ENCODE measurements at regions not wholly inside any gene's neighbourhood (a gene's known extent, or its start where the extent isn't known, plus 50 kb on each side); places are given as distances from the start of the nearest gene placed in this dataset.
"Not testable (repeated sequence)": the region's sequence is repeated elsewhere in the genome, so short reads cannot be mapped to it uniquely, and the experiment has no call there.

DNA sequence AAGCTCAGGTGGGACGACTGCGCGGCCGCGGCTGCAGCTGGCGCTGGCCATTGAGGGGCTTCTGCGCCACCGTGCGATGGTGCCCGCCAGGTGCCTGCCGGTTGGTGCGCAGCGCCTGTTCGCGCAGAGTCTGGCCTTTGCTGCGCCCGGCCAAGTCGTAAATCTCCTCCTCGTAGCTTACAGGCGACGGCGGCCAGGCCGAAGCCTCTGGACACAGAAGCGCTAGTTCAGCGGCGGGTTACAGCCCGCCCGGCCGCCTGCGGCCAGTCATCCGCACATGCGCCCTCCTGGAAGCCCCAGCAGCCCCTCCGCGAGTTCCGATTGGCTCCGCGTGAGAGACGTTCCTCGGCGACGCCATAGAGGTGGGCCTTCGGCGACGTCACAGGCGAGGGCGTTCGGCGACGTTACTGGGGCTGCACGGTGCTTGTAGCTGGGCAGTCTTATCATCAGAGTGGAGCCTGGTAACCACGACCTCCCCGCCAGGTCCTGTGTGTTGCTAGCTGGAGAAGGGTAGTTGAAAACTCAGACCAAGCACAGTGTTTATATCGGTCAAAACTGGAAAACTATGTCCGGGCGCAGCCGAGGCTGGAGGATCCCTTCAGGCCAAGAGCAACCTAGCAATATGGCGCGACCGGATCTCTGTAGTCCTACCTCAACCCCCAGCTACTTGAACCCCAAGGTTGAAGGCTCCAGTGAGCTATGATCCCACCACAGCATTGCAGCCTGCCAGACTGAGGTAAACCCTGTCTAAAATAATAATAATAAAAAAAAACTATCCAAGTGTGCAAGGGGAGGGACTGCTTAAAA, 265.7 kb downstream of the OR4C45 start:
- no peak overlapping the region for H2AK5ac ChIP-seq (ENCODE audit: low read length)
- no peak overlapping the region for H3K9ac ChIP-seq (ENCODE audit: low read length)
- no peak overlapping the region for H2BK12ac ChIP-seq (ENCODE audit: low read length)
- no peak overlapping the region for H2AFZ ChIP-seq (ENCODE audit: insufficient read depth, low read length, poor library complexity)
- no peak overlapping the region for H3K23ac ChIP-seq (ENCODE audit: low read length)
- H2BK120ac ChIP-seq (ENCODE audit: insufficient read depth, low read length, poor library complexity), result no peak overlapping the region
- H3K4ac ChIP-seq (ENCODE audit: low read depth, low read length), result no peak overlapping the region
- peaks cover 30% of the 10 kb centered on the region for H3K9me3 ChIP-seq (ENCODE audit: insufficient read depth, low read depth, low read length)
- H3K79me2 ChIP-seq (ENCODE audit: control insufficient read depth, insufficient read depth, low read length, poor library complexity), result no peaks in the 10 kb centered on the region
- no peak overlapping the region for H2BK5ac ChIP-seq (ENCODE audit: low read depth, low read length, poor library complexity)
- peak; percentile 65 to 88 for DNase-seq
- H3K14ac ChIP-seq (ENCODE audit: low read length), result no peak overlapping the region
- no peaks in the 10 kb centered on the region for H3K36me3 ChIP-seq (ENCODE audit: control insufficient read depth in 1 of 2, insufficient read depth in 2 of 2, low read length in 2 of 2)
- no peaks in the 10 kb centered on the region for H3K79me1 ChIP-seq (ENCODE audit: low read length)
- H3K4me1 ChIP-seq (ENCODE audit: control insufficient read depth in 1 of 2, insufficient read depth in 2 of 2, low read length in 2 of 2), result no peaks in the 10 kb centered on the region
- H4K91ac ChIP-seq (ENCODE audit: low read depth, low read length), result no peak overlapping the region
- H4K12ac ChIP-seq (ENCODE audit: low read depth, low read length), result no peak overlapping the region
- H4K8ac ChIP-seq (ENCODE audit: low read depth, low read length), result no peak overlapping the region
- no peak overlapping the region for H3K4me2 ChIP-seq (ENCODE audit: low read length)
- no peak overlapping the region for H3K27ac ChIP-seq (ENCODE audit: low read depth, low read length)
- no peaks in the 10 kb centered on the region for H3K27me3 ChIP-seq (ENCODE audit: insufficient read depth, low read length)
- peak overlapping the region; percentile 56 for H3K4me3 ChIP-seq (ENCODE audit: low read depth, low read length)
- WGBS (ENCODE audit: extremely low coverage, insufficient coverage, insufficient read length), result no CpG with 5 or more reads among the region's 59 CpGs
- H3K18ac ChIP-seq (ENCODE audit: low read length), result no peak overlapping the region

GRCh38 chr11:50330723-50331122, 298.0 kb downstream of the OR4C45 start:
- H3K4ac ChIP-seq (ENCODE audit: low read depth, low read length); H2AFZ ChIP-seq (ENCODE audit: insufficient read depth, low read length, poor library complexity); H3K9me3 ChIP-seq (ENCODE audit: insufficient read depth, low read depth, low read length); H3K23ac ChIP-seq (ENCODE audit: low read length); H3K79me1 ChIP-seq (ENCODE audit: low read length); H3K4me1 ChIP-seq (ENCODE audit: control insufficient read depth in 1 of 2, insufficient read depth in 2 of 2, low read length in 2 of 2); H3K18ac ChIP-seq (ENCODE audit: low read length); H3K79me2 ChIP-seq (ENCODE audit: control insufficient read depth, insufficient read depth, low read length, poor library complexity); H3K9ac ChIP-seq (ENCODE audit: low read length); H3K4me2 ChIP-seq (ENCODE audit: low read length); H3K27ac ChIP-seq (ENCODE audit: low read depth, low read length); DNase-seq; H3K36me3 ChIP-seq (ENCODE audit: control insufficient read depth in 1 of 2, insufficient read depth in 2 of 2, low read length in 2 of 2); H2BK120ac ChIP-seq (ENCODE audit: insufficient read depth, low read length, poor library complexity); H4K12ac ChIP-seq (ENCODE audit: low read depth, low read length); H2BK12ac ChIP-seq (ENCODE audit: low read length); H3K4me3 ChIP-seq (ENCODE audit: low read depth, low read length); H3K14ac ChIP-seq (ENCODE audit: low read length); H4K91ac ChIP-seq (ENCODE audit: low read depth, low read length); H2AK5ac ChIP-seq (ENCODE audit: low read length); H2BK5ac ChIP-seq (ENCODE audit: low read depth, low read length, poor library complexity); H4K8ac ChIP-seq (ENCODE audit: low read depth, low read length); H3K27me3 ChIP-seq (ENCODE audit: insufficient read depth, low read length): not testable (repeated sequence)
- WGBS (ENCODE audit: extremely low coverage, insufficient coverage, insufficient read length), result no CpG with 5 or more reads among the region's 2 CpGs

DNA sequence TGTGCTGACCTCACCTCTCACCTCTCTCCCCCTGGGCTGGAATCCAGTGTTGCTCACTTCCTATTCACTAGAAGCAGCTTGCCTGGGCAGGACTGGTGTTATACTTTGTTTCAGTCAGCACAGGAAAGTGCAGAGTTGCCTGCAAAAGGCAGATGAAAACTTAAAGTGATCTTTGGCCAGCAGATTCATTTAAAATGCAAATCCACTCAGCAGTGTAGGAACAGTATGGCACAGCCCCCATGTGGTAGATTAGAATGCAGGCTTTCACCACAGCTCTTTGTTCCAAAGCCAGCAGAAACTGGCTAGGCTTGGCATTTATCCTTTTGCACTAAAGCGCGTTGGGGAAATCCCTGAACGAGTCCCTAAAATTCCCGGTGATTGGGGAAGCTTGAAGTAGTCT, 301.2 kb downstream of the OR4C45 start:
- no peak overlapping the region for H2AFZ ChIP-seq (ENCODE audit: insufficient read depth, low read length, poor library complexity)
- DNase-seq, result no peak
- H3K14ac ChIP-seq (ENCODE audit: low read length), result no peak overlapping the region
- H2BK120ac ChIP-seq (ENCODE audit: insufficient read depth, low read length, poor library complexity), result no peak overlapping the region
- no peak overlapping the region for H3K4me3 ChIP-seq (ENCODE audit: low read depth, low read length)
- H3K23ac ChIP-seq (ENCODE audit: low read length), result no peak overlapping the region
- H3K4ac ChIP-seq (ENCODE audit: low read depth, low read length), result no peak overlapping the region
- no peak overlapping the region for H3K9ac ChIP-seq (ENCODE audit: low read length)
- H3K9me3 ChIP-seq (ENCODE audit: insufficient read depth, low read depth, low read length), result peaks cover 8% of the 10 kb centered on the region
- H3K4me1 ChIP-seq (ENCODE audit: control insufficient read depth in 1 of 2, insufficient read depth in 2 of 2, low read length in 2 of 2), result no peaks in the 10 kb centered on the region
- H4K91ac ChIP-seq (ENCODE audit: low read depth, low read length), result no peak overlapping the region
- no peak overlapping the region for H4K12ac ChIP-seq (ENCODE audit: low read depth, low read length)
- H3K79me2 ChIP-seq (ENCODE audit: control insufficient read depth, insufficient read depth, low read length, poor library complexity), result no peaks in the 10 kb centered on the region
- no peaks in the 10 kb centered on the region for H3K79me1 ChIP-seq (ENCODE audit: low read length)
- WGBS (ENCODE audit: extremely low coverage, insufficient coverage, insufficient read length), result no CpG with 5 or more reads among the region's 4 CpGs
- H3K27me3 ChIP-seq (ENCODE audit: insufficient read depth, low read length), result no peaks in the 10 kb centered on the region
- no peak overlapping the region for H2AK5ac ChIP-seq (ENCODE audit: low read length)
- H2BK12ac ChIP-seq (ENCODE audit: low read length), result no peak overlapping the region
- H3K4me2 ChIP-seq (ENCODE audit: low read length), result no peak overlapping the region
- no peak overlapping the region for H4K8ac ChIP-seq (ENCODE audit: low read depth, low read length)
- H3K27ac ChIP-seq (ENCODE audit: low read depth, low read length), result no peak overlapping the region
- no peaks in the 10 kb centered on the region for H3K36me3 ChIP-seq (ENCODE audit: control insufficient read depth in 1 of 2, insufficient read depth in 2 of 2, low read length in 2 of 2)
- H3K18ac ChIP-seq (ENCODE audit: low read length), result no peak overlapping the region
- no peak overlapping the region for H2BK5ac ChIP-seq (ENCODE audit: low read depth, low read length, poor library complexity)

DNA sequence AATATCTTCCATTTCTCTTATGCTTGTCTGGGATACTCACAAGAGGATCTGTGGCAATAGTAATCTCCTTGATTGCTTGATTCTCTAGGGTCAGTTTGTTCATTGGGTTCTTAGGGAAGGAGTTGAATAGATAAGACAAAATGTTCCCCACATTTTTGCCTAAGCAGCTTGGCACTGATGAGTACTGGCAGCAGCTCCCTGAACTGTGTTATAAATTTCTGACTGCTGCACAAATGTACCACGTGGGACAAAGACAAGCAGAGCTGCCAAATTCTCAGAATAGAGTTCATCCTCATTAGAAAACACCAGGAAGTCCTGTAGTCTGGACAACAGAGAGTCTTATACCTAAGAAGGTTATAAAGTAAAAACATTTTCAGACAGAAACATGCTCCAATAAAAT, 304.8 kb downstream of the OR4C45 start:
- H3K36me3 ChIP-seq (ENCODE audit: control insufficient read depth in 1 of 2, insufficient read depth in 2 of 2, low read length in 2 of 2); H4K8ac ChIP-seq (ENCODE audit: low read depth, low read length); H4K91ac ChIP-seq (ENCODE audit: low read depth, low read length); H3K27me3 ChIP-seq (ENCODE audit: insufficient read depth, low read length); H3K79me1 ChIP-seq (ENCODE audit: low read length); H2BK5ac ChIP-seq (ENCODE audit: low read depth, low read length, poor library complexity); H2AK5ac ChIP-seq (ENCODE audit: low read length); H3K4me1 ChIP-seq (ENCODE audit: control insufficient read depth in 1 of 2, insufficient read depth in 2 of 2, low read length in 2 of 2); H3K4ac ChIP-seq (ENCODE audit: low read depth, low read length); DNase-seq; H3K4me3 ChIP-seq (ENCODE audit: low read depth, low read length); H3K18ac ChIP-seq (ENCODE audit: low read length); H3K9ac ChIP-seq (ENCODE audit: low read length); H2BK120ac ChIP-seq (ENCODE audit: insufficient read depth, low read length, poor library complexity); H4K12ac ChIP-seq (ENCODE audit: low read depth, low read length); H2AFZ ChIP-seq (ENCODE audit: insufficient read depth, low read length, poor library complexity); H3K27ac ChIP-seq (ENCODE audit: low read depth, low read length); H2BK12ac ChIP-seq (ENCODE audit: low read length); H3K23ac ChIP-seq (ENCODE audit: low read length); H3K4me2 ChIP-seq (ENCODE audit: low read length); H3K79me2 ChIP-seq (ENCODE audit: control insufficient read depth, insufficient read depth, low read length, poor library complexity); H3K14ac ChIP-seq (ENCODE audit: low read length); H3K9me3 ChIP-seq (ENCODE audit: insufficient read depth, low read depth, low read length): not testable (repeated sequence)
- WGBS (ENCODE audit: extremely low coverage, insufficient coverage, insufficient read length), result no CpG with 5 or more reads among the region's 1 CpG
